Smooth muscle cell (in vitro differentiated cells): ENCODE measurements at regions not wholly inside any gene's neighbourhood (a gene's known extent, or its start where the extent isn't known, plus 50 kb on each side); places are given as distances from the start of the nearest gene placed in this dataset.

Experiments used
- DNase-seq: peaks from one replicate; lab custom pipeline; 2025; ENCODE audit not compliant: unreplicated experiment; lab: John Stamatoyannopoulos, UW
- H2AFZ ChIP-seq: fragments of 200-600 bp; sonication (generic); 2 replicates; pipeline ENCODE4 v1.6.0; 2016; ENCODE audit warnings: antibody characterized with exemption, low read depth, mild to moderate bottlenecking
- H3F3A ChIP-seq: fragments of 200-600 bp; sonication (generic); 2 replicates; pipeline ENCODE4 v1.6.0; 2017; ENCODE audit warnings: antibody characterized with exemption, low read depth
- H3K27ac ChIP-seq: fragments of 200-600 bp; sonication (generic); 2 replicates; pipeline ENCODE4 v1.5.1; 2016; ENCODE audit warnings: low read depth, mild to moderate bottlenecking
- H3K27me3 ChIP-seq: fragments of 200-600 bp; sonication (generic); 2 replicates; pipeline ENCODE4 v1.6.1; 2016; ENCODE audit warnings: low read depth, mild to moderate bottlenecking
- H3K36me3 ChIP-seq: fragments of 200-600 bp; sonication (generic); 2 replicates; pipeline ENCODE4 v1.5.1; 2016; ENCODE audit warnings: low read depth
- H3K4me1 ChIP-seq: fragments of 200-600 bp; sonication (generic); 2 replicates; pipeline ENCODE4 v1.5.1; 2016; ENCODE audit warnings: low read depth
- H3K4me2 ChIP-seq: fragments of 200-600 bp; sonication (generic); 2 replicates; pipeline ENCODE4 v1.6.0; 2016; ENCODE audit warnings: mild to moderate bottlenecking
- H3K4me3 ChIP-seq: fragments of 200-600 bp; sonication (generic); 2 replicates; pipeline ENCODE4 v1.5.1; 2016; ENCODE audit warnings: mild to moderate bottlenecking
- H3K79me2 ChIP-seq: fragments of 200-600 bp; sonication (generic); 2 replicates; pipeline ENCODE4 v1.6.0; 2016; ENCODE audit warnings: low read depth, mild to moderate bottlenecking
- H3K9ac ChIP-seq: fragments of 200-600 bp; sonication (generic); 2 replicates; pipeline ENCODE4 v1.6.0; 2016; ENCODE audit warnings: low read depth
- H3K9me3 ChIP-seq: fragments of 200-600 bp; sonication (generic); replicated peaks from 2 replicates; pipeline ENCODE4 v1.5.1; 2016; ENCODE audit warnings: low read depth
- H4K20me1 ChIP-seq: fragments of 200-600 bp; sonication (generic); 2 replicates; pipeline ENCODE4 v1.6.0; 2016; ENCODE audit warnings: low read depth
- CTCF ChIP-seq: fragments of 200-600 bp; sonication (generic); IDR thresholded peaks from 2 replicates; pipeline ENCODE4 v1.5.1; 2017; ENCODE audit warnings: borderline replicate concordance, mild to moderate bottlenecking, antibody characterized with exemption; ENCODE audit not compliant: insufficient read depth, poor library complexity, severe bottlenecking
- WGBS: methylation state at CpG from one replicate; pipeline ENCODE4 v1.1.7; 2016; ENCODE audit warnings: low lambda C conversion rate; 5-methylcytosine and 5-hydroxymethylcytosine counted together

DNA sequence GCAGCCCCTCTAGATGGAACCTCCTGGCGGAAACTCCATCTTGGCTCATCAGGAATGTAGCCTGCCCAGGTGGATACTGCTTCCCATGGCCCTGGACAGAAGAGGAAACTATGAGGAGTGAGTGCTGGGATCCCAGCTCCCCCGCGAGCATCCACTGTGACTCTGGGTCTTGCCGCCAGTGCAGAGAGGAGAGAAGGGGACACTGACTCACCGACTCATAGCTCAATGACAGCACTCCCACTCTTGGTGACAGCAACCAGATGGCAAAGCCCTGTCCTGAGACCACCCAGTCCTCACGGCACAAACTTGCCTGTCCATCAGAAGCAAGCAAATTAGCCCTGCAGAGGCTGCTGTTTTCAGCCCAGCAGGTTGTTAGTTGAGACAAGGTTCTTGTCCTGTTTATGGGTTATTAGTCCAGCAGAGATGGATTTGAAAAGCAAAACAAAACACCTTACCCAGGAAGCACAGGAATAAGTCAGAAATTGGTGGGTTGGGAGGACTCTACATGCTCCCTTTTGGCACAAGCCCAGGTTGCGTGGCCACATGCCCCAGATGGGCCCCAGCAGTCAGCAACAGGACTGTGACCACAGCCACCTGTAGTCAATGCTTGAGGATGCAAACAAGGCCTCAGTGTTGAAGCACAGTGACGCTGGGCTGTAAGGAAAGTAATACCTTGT, 111.5 kb upstream of the GLI2 start:
- Histone ChIP-seq H3K4me3 (no peak overlapping the region), H3K4me2 (no peak overlapping the region), H3K79me2 (no peaks in the 10 kb centered on the region), H2AFZ (no peak overlapping the region), H4K20me1 (no peaks in the 10 kb centered on the region), H3K27me3 (no peaks in the 10 kb centered on the region), H3K9ac (no peak overlapping the region), H3K27ac (no peak overlapping the region), H3K36me3 (no peaks in the 10 kb centered on the region), H3K4me1 (no peaks in the 10 kb centered on the region), H3K9me3 (no peaks in the 10 kb centered on the region), H3F3A (no peaks in the 10 kb centered on the region)
- 84% methylated on average over 8 of the region's 8 CpGs for WGBS
- DNase-seq: no peak
- TF ChIP-seq CTCF: no peak

- 87% methylated on average over 15 of the region's 15 CpGs for WGBS
- H2AFZ ChIP-seq: no peak overlapping the region
- no peaks in the 10 kb centered on the region for H3F3A ChIP-seq
- no peaks in the 10 kb centered on the region for H4K20me1 ChIP-seq
- H3K4me2 ChIP-seq: no peak overlapping the region
- no peak overlapping the region for H3K4me3 ChIP-seq
- H3K36me3 ChIP-seq: no peaks in the 10 kb centered on the region
- H3K79me2 ChIP-seq: no peaks in the 10 kb centered on the region
- no peak overlapping the region for H3K9ac ChIP-seq
- no peaks in the 10 kb centered on the region for H3K27me3 ChIP-seq
- DNase-seq: no peak
- no peaks in the 10 kb centered on the region for H3K9me3 ChIP-seq
- H3K27ac ChIP-seq: no peak overlapping the region
- no peaks in the 10 kb centered on the region for H3K4me1 ChIP-seq
- TF ChIP-seq CTCF: no peak
Observed at GRCh38 chr2:120624738-120625446, 110.8 kb upstream of the GLI2 start.

GRCh38 chr2:120625865-120626560, 109.7 kb upstream of the GLI2 start:
- Histone ChIP-seq H3K36me3 (no peaks in the 10 kb centered on the region), H3K4me2 (no peak overlapping the region), H3K9ac (no peak overlapping the region), H3K4me1 (no peaks in the 10 kb centered on the region), H3K9me3 (no peaks in the 10 kb centered on the region), H3K27me3 (no peaks in the 10 kb centered on the region), H3K27ac (no peak overlapping the region), H3K79me2 (no peaks in the 10 kb centered on the region), H3K4me3 (no peak overlapping the region), H3F3A (no peaks in the 10 kb centered on the region), H2AFZ (no peak overlapping the region), H4K20me1 (no peaks in the 10 kb centered on the region)
- no peak for DNase-seq
- 85% methylated on average over 9 of the region's 9 CpGs for WGBS
- no peak for TF ChIP-seq CTCF
